PC-3 (cell line): ENCODE measurements at regions not wholly inside any gene's neighbourhood (a gene's known extent, or its start where the extent isn't known, plus 50 kb on each side); places are given as distances from the start of the nearest gene placed in this dataset.

ENCODE experiments used
- ATAC-seq: fragments of 200-7000 bp; cut with Tn5 transposase; 2 replicates; pipeline ENCODE4 v1.9.1; 2020; ENCODE audit warnings: mild to moderate bottlenecking, moderate library complexity
- BruUV-seq: library from RNA; stranded (reverse); fragments of 400-500 nt; replicated peaks from 2 replicates; lab custom pipeline; 2021; lab: Mats Ljungman, UMichigan
- CTCF ChIA-PET: fragments of 300-600 bp; sonication (Branson Sonifier 250); formaldehyde crosslinking; loops from one replicate; lab custom pipeline; 2022; ENCODE audit warnings: antibody characterized with exemption; lab: Charles Lee
- POLR2A ChIA-PET: fragments of 300-600 bp; sonication (Branson Sonifier 250); formaldehyde crosslinking; loops from one replicate; lab custom pipeline; 2022; ENCODE audit warnings: antibody characterized with exemption; ENCODE audit not compliant: unreplicated experiment; lab: Charles Lee
- DNase-seq: peaks from one replicate; pipeline ENCODE4 v3.0.0-alpha.2; 2015
- H2AFZ ChIP-seq: fragments of 300-600 bp; sonication (generic); 2 replicates; pipeline ENCODE4 v1.6.0; 2016; ENCODE audit warnings: antibody characterized with exemption, low read length
- H3F3A ChIP-seq: fragments of 300-600 bp; sonication (generic); one replicate; pipeline ENCODE4 v1.6.0; 2017; ENCODE audit warnings: antibody characterized with exemption, low read length, control low read depth, mild to moderate bottlenecking; ENCODE audit not compliant: unreplicated experiment
- H3K27ac ChIP-seq: fragments of 300-600 bp; sonication (generic); 2 replicates; pipeline ENCODE4 v1.5.1; 2016; ENCODE audit warnings: mild to moderate bottlenecking, low read length
- H3K27me3 ChIP-seq: fragments of 300-600 bp; sonication (generic); 2 replicates; pipeline ENCODE4 v1.6.1; 2016; ENCODE audit warnings: low read length, mixed read lengths
- H3K36me3 ChIP-seq: fragments of 300-600 bp; sonication (generic); 2 replicates; pipeline ENCODE4 v1.6.1; 2016; ENCODE audit warnings: low read depth, mixed run types, low read length, mixed read lengths
- H3K4me1 ChIP-seq: fragments of 300-600 bp; sonication (generic); 2 replicates; pipeline ENCODE4 v1.5.1; 2016; ENCODE audit warnings: low read length; ENCODE audit not compliant: insufficient read depth
- H3K4me2 ChIP-seq: fragments of 300-600 bp; sonication (generic); 2 replicates; pipeline ENCODE4 v1.6.0; 2016; ENCODE audit warnings: low read length
- H3K4me3 ChIP-seq: fragments of 300-600 bp; sonication (generic); 2 replicates; pipeline ENCODE4 v1.5.1; 2016; ENCODE audit warnings: mild to moderate bottlenecking, low read length, mixed read lengths
- H3K79me2 ChIP-seq: fragments of 300-600 bp; sonication (generic); 2 replicates; pipeline ENCODE4 v1.6.1; 2017; ENCODE audit warnings: low read length, mixed read lengths
- H3K9ac ChIP-seq: fragments of 300-600 bp; sonication (generic); 2 replicates; pipeline ENCODE4 v1.6.0; 2016; ENCODE audit warnings: mild to moderate bottlenecking, low read length
- H3K9me2 ChIP-seq: fragments of 300-600 bp; sonication (generic); replicated peaks from 2 replicates; pipeline ENCODE4 v1.6.1; 2016; ENCODE audit warnings: mixed run types, low read length, mixed read lengths
- H3K9me3 ChIP-seq: fragments of 300-600 bp; sonication (generic); 2 replicates; pipeline ENCODE4 v1.6.1; 2016; ENCODE audit warnings: low read length, mixed read lengths
- H4K20me1 ChIP-seq: fragments of 300-600 bp; sonication (generic); 2 replicates; pipeline ENCODE4 v1.6.1; 2016; ENCODE audit warnings: low read length, mixed read lengths
- CTCF ChIP-seq: fragments of 300-600 bp; sonication (generic); conservative IDR thresholded peaks from 2 replicates; pipeline ENCODE4 v1.5.1; 2017; ENCODE audit warnings: antibody characterized with exemption, low read depth, mild to moderate bottlenecking, low read length
- EZH2 ChIP-seq: fragments of 300-600 bp; sonication (generic); IDR thresholded peaks from one replicate; pipeline ENCODE4 v1.6.1; 2017; ENCODE audit warnings: antibody characterized with exemption, mild to moderate bottlenecking, low read length; ENCODE audit not compliant: unreplicated experiment
- EZH2phosphoT487 ChIP-seq: fragments of 300-600 bp; sonication (generic); IDR thresholded peaks from 2 replicates; pipeline ENCODE4 v1.6.1; 2018; ENCODE audit warnings: mild to moderate bottlenecking, antibody characterized with exemption, low read length, borderline replicate concordance
- intact Hi-C: fragments of 100-400 bp; cut with micrococcal nuclease; formaldehyde crosslinking; loops from 2 replicates; pipeline ENCODE4 v1.9.0; 2023

GRCh38 chr4:127441571-127441970 is 191.2 kb upstream of the INTU start:
- Histone ChIP-seq H3F3A (no peaks in the 10 kb centered on the region), H4K20me1 (no peaks in the 10 kb centered on the region), H3K9me3 (no peaks in the 10 kb centered on the region), H3K9ac (no peak overlapping the region), H3K9me2 (no peaks in the 10 kb centered on the region), H3K4me2 (no peak overlapping the region), H3K4me3 (no peak overlapping the region), H3K79me2 (no peaks in the 10 kb centered on the region), H3K27me3 (peaks cover 3% of the 10 kb centered on the region; the same call in 1 of the 2 replicates), H3K4me1 (no peaks in the 10 kb centered on the region), H2AFZ (no peak overlapping the region), H3K27ac (no peak overlapping the region), H3K36me3 (no peaks in the 10 kb centered on the region)
- POLR2A ChIA-PET = no interaction called here
- no peak for TF ChIP-seq EZH2
- no peak for TF ChIP-seq EZH2phosphoT487
- intact Hi-C loops = no loop called here
- BruUV-seq = no TSS peak
- no peak for DNase-seq
- CTCF ChIA-PET = no interaction called here
- no peak for ATAC-seq

- intact Hi-C loops = no loop called here
- Histone ChIP-seq H4K20me1 (no peaks in the 10 kb centered on the region), H3K9ac (no peak overlapping the region), H2AFZ (no peak overlapping the region), H3K4me2 (no peak overlapping the region), H3K4me3 (no peak overlapping the region), H3F3A (no peaks in the 10 kb centered on the region), H3K4me1 (no peaks in the 10 kb centered on the region), H3K79me2 (no peaks in the 10 kb centered on the region), H3K27ac (no peak overlapping the region), H3K9me3 (no peaks in the 10 kb centered on the region), H3K36me3 (no peaks in the 10 kb centered on the region), H3K9me2 (no peaks in the 10 kb centered on the region), H3K27me3 (peaks cover 3% of the 10 kb centered on the region; the same call in 1 of the 2 replicates)
- ATAC-seq (no peak), DNase-seq (no peak)
- TF ChIP-seq EZH2 = no peak
- no peak for TF ChIP-seq CTCF
- TF ChIP-seq EZH2phosphoT487 = no peak
- no TSS peak for BruUV-seq
- POLR2A ChIA-PET = no interaction called here
- CTCF ChIA-PET = no interaction called here
Measured at GRCh38 chr4:127445471-127445870, 187.3 kb upstream of the INTU start.

DNA sequence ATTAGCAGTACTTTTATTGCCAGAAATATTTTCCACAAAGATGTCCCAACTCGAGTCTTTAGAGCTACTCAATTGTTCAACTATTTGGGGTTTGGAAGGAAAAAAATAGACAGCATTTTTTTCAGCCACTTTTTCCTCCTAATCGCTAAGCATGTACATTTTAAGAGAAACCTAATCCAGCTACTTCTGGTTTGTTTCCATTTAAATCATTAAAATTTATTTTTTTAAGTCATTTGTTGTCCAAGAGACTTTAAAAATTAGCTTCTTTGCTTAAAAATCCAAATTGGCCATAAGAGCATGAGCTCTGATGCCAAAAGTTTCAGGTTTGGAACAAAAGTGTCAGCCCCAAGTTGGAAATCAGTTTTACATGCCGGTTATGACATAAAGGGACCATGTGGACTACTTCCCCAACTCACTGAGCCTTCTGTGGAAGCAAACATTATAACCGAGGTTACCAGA is 186.3 kb upstream of the INTU start:
- H3K9me3 ChIP-seq = no peaks in the 10 kb centered on the region
- no peaks in the 10 kb centered on the region for H4K20me1 ChIP-seq
- TF ChIP-seq EZH2 (no peak), CTCF (no peak), EZH2phosphoT487 (no peak)
- H3K9ac ChIP-seq = no peak overlapping the region
- H3K36me3 ChIP-seq = no peaks in the 10 kb centered on the region
- no peaks in the 10 kb centered on the region for H3K9me2 ChIP-seq
- no peak overlapping the region for H2AFZ ChIP-seq
- no peak overlapping the region for H3K4me2 ChIP-seq
- no peak overlapping the region for H3K4me3 ChIP-seq
- BruUV-seq = no TSS peak
- H3F3A ChIP-seq = no peaks in the 10 kb centered on the region
- H3K79me2 ChIP-seq = no peaks in the 10 kb centered on the region
- no peaks in the 10 kb centered on the region for H3K4me1 ChIP-seq
- intact Hi-C loops = no loop called here
- peaks cover 3% of the 10 kb centered on the region; the same call in 1 of the 2 replicates for H3K27me3 ChIP-seq
- POLR2A ChIA-PET = no interaction called here
- CTCF ChIA-PET = no interaction called here
- ATAC-seq = no peak
- no peak overlapping the region for H3K27ac ChIP-seq
- DNase-seq = no peak
